Erythroblast (primary cell): ENCODE measurements at regions not wholly inside any gene's neighbourhood (a gene's known extent, or its start where the extent isn't known, plus 50 kb on each side); places are given as distances from the start of the nearest gene placed in this dataset.

Source experiments
- GATA1 ChIP-seq: IDR thresholded peaks from 2 replicates; pipeline ENCODE4 v1.6.1; 2011; ENCODE audit warnings: low read depth, mild to moderate bottlenecking, control low read depth, low read length, moderate library complexity
- POLR2A ChIP-seq: IDR thresholded peaks from 2 replicates; pipeline ENCODE4 v1.6.1; 2011; ENCODE audit warnings: mild to moderate bottlenecking, low read length

GRCh38 chr6:128638817-128639216 lies 118.4 kb upstream of the PTPRK start:
- TF ChIP-seq POLR2A: no peak
- TF ChIP-seq GATA1: no peak
